Right lobe of liver (tissue), 6 donors: ENCODE measurements at regions not wholly inside any gene's neighbourhood (a gene's known extent, or its start where the extent isn't known, plus 50 kb on each side); places are given as distances from the start of the nearest gene placed in this dataset.

Experiments used
- ATAC-seq, 4 donors: fragments of 200-7000 bp; cut with Tn5 transposase; one replicate each; pipeline ENCODE4 v1.9.1; 2020; ENCODE audit warnings: mild to moderate bottlenecking in 4 of 4, moderate library complexity in 4 of 4
- DNase-seq, 3 donors: peaks; one replicate each; pipeline ENCODE4 v3.0.0-alpha.2; 2020
- H3K27ac ChIP-seq, 3 donors: fragments of 200-600 bp; one replicate each; pipeline ENCODE4 v1.8.0; 2022
- H3K27me3 ChIP-seq, 2 donors: fragments of 200-600 bp; one replicate each; pipeline ENCODE4 v1.8.0; 2022
- H3K36me3 ChIP-seq, 4 donors: fragments of 200-600 bp; sonication (generic) in 1 of 4; one replicate each; pipeline versions ENCODE4 v1.5.1 to v1.8.0; 2017 to 2022; ENCODE audit warnings: control low read depth in 1 of 4
- H3K4me1 ChIP-seq, 4 donors: fragments of 200-600 bp; sonication (generic) in 1 of 4; one replicate each; pipeline versions ENCODE4 v1.5.1 to v1.8.0; 2017 to 2022; ENCODE audit warnings: control low read depth in 1 of 4
- H3K4me3 ChIP-seq, 3 donors: fragments of 200-600 bp; one replicate each; pipeline ENCODE4 v1.8.0; 2022
- H3K9me3 ChIP-seq, 4 donors: fragments of 200-600 bp; sonication (generic) in 1 of 4; one replicate each; pipeline versions ENCODE4 v1.5.1 to v1.8.0; 2017 to 2022; ENCODE audit warnings: control low read depth in 1 of 4
- CTCF ChIP-seq, 4 donors: fragments of 200-600 bp in 3 of 4; fragments of 450-650 bp in 1 of 4; IDR thresholded peaks; one replicate each; pipeline versions ENCODE4 v1.5.1 to v1.8.0; 2016 to 2022; ENCODE audit warnings: antibody characterized with exemption in 4 of 4, mild to moderate bottlenecking in 2 of 4
- POLR2A ChIP-seq: fragments of 450-650 bp; IDR thresholded peaks from one replicate; pipeline ENCODE4 v1.6.1; 2017; ENCODE audit warnings: antibody characterized with exemption, mild to moderate bottlenecking
- WGBS: methylation state at CpG from one replicate; pipeline ENCODE4 v1.1.6; 2018; ENCODE audit warnings: low coverage, low lambda C conversion rate; ENCODE audit not compliant: insufficient coverage; ENCODE audit errors: missing lambda C conversion rate; 5-methylcytosine and 5-hydroxymethylcytosine counted together
- intact Hi-C, 2 donors: fragments of 100-400 bp; cut with DNase I; formaldehyde crosslinking; loops; one replicate each; pipeline versions ENCODE4 v1.11.2 to v1.14.1; 2022
- donor health status: DM: no; HTN: yes; CAD: no.
- donor health status: DM: no; HTN: no; CAD: no.
- donor health status: DM: no; HTN: no; CAD: no.
- donor health status: DM: no; HTN: yes; CAD: no.
- donor health status: DM: no; HTN: yes; CAD: no.

- intact Hi-C loops: no loop called here
- DNase-seq: no peak
- no peaks in the 10 kb centered on the region for H3K27me3 ChIP-seq
- 50% methylated on average over 4 of the region's 4 CpGs for WGBS
- no peaks in the 10 kb centered on the region for H3K4me1 ChIP-seq
- H3K9me3 ChIP-seq: no peaks in the 10 kb centered on the region
- TF ChIP-seq POLR2A: no peak
- no peak for TF ChIP-seq CTCF (IDR thresholded peaks at IDR 0.05)
- no peaks in the 10 kb centered on the region for H3K36me3 ChIP-seq
- no peak overlapping the region for H3K4me3 ChIP-seq
- ATAC-seq: no peak
- H3K27ac ChIP-seq: no peak overlapping the region
Measured at GRCh38 chr2:7888876-7889275, 793.0 kb upstream of the ID2 start.

- Histone ChIP-seq H3K9me3 (no peaks in the 10 kb centered on the region), H3K4me1 (no peaks in the 10 kb centered on the region), H3K27ac (no peak overlapping the region), H3K36me3 (no peaks in the 10 kb centered on the region), H3K27me3 (no peaks in the 10 kb centered on the region), H3K4me3 (no peak overlapping the region)
- ATAC-seq (no peak), DNase-seq (no peak)
- 71% methylated on average over 2 of the region's 2 CpGs for WGBS
- intact Hi-C loops: no loop called here
- TF ChIP-seq CTCF (IDR thresholded peaks at IDR 0.05) (no peak), POLR2A (no peak)
Measured at GRCh38 chr2:7891312-7891711, 790.5 kb upstream of the ID2 start.

DNA sequence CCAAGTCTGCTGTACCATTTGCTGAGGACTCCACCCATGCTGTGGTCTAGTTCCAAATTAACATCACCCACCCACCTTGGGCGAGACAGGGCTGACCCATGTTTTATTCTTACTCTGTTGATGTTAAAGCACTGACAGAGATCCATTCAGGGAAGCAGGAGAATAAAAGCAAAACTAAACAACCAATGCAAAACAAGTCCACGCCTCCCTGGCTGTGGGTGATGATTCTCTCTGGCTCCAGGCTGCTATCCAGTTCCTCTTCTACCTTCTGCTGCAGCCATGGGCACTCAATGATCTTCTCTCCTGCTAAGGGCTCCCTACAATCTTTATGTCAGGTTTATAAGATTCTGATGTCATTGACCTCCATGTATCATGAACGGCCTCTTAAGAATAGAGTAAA, 786.6 kb upstream of the ID2 start:
- DNase-seq (no peak), ATAC-seq (no peak)
- intact Hi-C loops: no loop called here
- Histone ChIP-seq H3K4me1 (no peaks in the 10 kb centered on the region), H3K27me3 (no peaks in the 10 kb centered on the region), H3K27ac (no peak overlapping the region), H3K4me3 (no peak overlapping the region), H3K9me3 (no peaks in the 10 kb centered on the region), H3K36me3 (no peaks in the 10 kb centered on the region)
- WGBS: 61% methylated on average over 2 of the region's 3 CpGs
- TF ChIP-seq CTCF (IDR thresholded peaks at IDR 0.05) (no peak), POLR2A (no peak)

DNA sequence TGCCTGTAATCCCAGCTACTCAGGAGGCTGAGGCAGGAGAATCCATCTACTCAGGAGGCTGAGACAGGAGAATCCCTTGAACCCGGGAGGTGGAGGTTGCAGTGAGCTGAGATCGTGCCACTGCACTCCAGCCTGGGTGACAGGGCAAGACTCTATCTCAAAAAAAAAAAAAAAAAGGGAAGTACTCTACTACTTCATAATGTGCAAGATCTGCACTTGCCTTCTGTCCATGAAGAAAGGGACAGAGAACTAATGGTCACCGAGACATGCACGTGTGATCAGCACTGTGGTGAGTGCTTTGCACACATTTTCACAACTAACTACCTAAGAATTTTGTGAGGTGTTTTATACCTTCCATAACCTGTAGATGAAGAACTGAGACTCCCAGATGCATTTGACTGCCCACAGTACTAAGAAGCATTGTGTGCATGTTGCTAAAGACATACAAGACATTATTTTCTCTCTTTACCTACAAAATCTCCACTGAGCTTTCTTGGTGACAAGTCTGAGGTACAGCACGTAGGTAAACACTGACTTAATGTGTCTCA, 784.8 kb upstream of the ID2 start:
- intact Hi-C loops: no loop called here
- Histone ChIP-seq H3K27me3 (no peaks in the 10 kb centered on the region), H3K9me3 (no peaks in the 10 kb centered on the region), H3K4me3 (no peak overlapping the region), H3K36me3 (no peaks in the 10 kb centered on the region), H3K4me1 (no peaks in the 10 kb centered on the region), H3K27ac (no peak overlapping the region)
- ATAC-seq (no peak), DNase-seq (no peak)
- 63% methylated on average over 2 of the region's 5 CpGs for WGBS
- TF ChIP-seq CTCF (IDR thresholded peaks at IDR 0.05): no peak
- TF ChIP-seq POLR2A: no peak

DNA sequence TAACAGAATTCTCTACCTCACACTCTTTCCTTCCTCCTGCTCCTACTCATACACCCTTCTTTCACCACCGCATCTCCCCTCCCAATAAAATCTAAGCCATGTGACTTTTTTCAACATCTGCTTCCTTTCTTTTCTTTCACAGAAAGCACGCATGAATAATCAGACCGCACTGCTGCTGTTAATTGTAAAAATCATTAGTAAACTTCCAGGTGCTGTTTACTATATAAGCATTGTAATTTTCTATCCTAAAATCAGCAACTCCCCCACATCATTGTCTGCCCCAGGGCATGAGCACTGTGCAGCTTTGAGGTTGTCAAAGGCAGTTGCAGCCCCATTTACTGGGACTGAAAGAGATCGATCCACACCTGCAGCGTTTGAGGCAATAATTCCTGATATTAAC, 782.6 kb upstream of the ID2 start:
- 44% methylated on average over 5 of the region's 5 CpGs for WGBS
- intact Hi-C loops: no loop called here

More for the DNA sequence above, 782.6 kb upstream of the ID2 start:
- Histone ChIP-seq H3K4me3 (no peak overlapping the region), H3K27ac (no peak overlapping the region), H3K4me1 (no peaks in the 10 kb centered on the region), H3K36me3 (no peaks in the 10 kb centered on the region), H3K9me3 (no peaks in the 10 kb centered on the region), H3K27me3 (no peaks in the 10 kb centered on the region)
- DNase-seq (no peak), ATAC-seq (no peak)
- TF ChIP-seq POLR2A: no peak
- TF ChIP-seq CTCF (IDR thresholded peaks at IDR 0.05): no peak
